HCT116 (cell line): ENCODE measurements at regions not wholly inside any gene's neighbourhood (a gene's known extent, or its start where the extent isn't known, plus 50 kb on each side); places are given as distances from the start of the nearest gene placed in this dataset.

ENCODE experiments used
- ATAC-seq: fragments of 200-7000 bp; cut with Tn5 transposase; 2 replicates; pipeline ENCODE4 v1.9.1; 2020; ENCODE audit warnings: mild to moderate bottlenecking, moderate library complexity
- BruUV-seq: library from RNA; stranded (reverse); fragments of 400-500 nt; replicated peaks from 2 replicates; lab custom pipeline; 2021; lab: Mats Ljungman, UMichigan
- CTCF ChIA-PET: fragments of 300-600 bp; sonication (Branson Sonifier 250); formaldehyde crosslinking; loops from one replicate; lab custom pipeline; 2021; ENCODE audit warnings: antibody characterized with exemption; lab: Charles Lee
- POLR2A ChIA-PET: fragments of 300-600, 350-600 bp; sonication (Branson Sonifier 250); formaldehyde crosslinking; loops from one replicate; lab custom pipeline; 2021; ENCODE audit warnings: antibody characterized with exemption; lab: Charles Lee
- RAD21 ChIA-PET, 2 experiments: fragments of 300-600 bp; sonication (Branson Sonifier 250); formaldehyde crosslinking; loops; one replicate each; lab custom pipeline; 2023; ENCODE audit warnings: low total read pairs in 2 of 2; ENCODE audit not compliant: uncharacterized antibody in 2 of 2, unreplicated experiment in 2 of 2, low non-redundant PET in 1 of 2; lab: Charles Lee
- DNase-seq: peaks from one replicate; pipeline ENCODE4 v3.0.0-alpha.2; 2010; ENCODE audit warnings: low read depth, low spot score
- H2AFZ ChIP-seq: fragments of 200-600 bp; shearing (Covaris generic), sonication (generic); 2 replicates; pipeline ENCODE4 v1.6.1; 2017; ENCODE audit warnings: low read depth, mixed run types, mixed read lengths, antibody characterized with exemption, low read length; ENCODE audit not compliant: poor library complexity, severe bottlenecking
- H3K27ac ChIP-seq: 2 replicates; pipeline ENCODE4 v1.5.1; 2012; ENCODE audit warnings: low read depth, low read length
- H3K27me3 ChIP-seq: fragments of 200-600 bp; sonication (generic); 2 replicates; pipeline ENCODE4 v1.6.1; 2016; ENCODE audit warnings: mixed run types, low read length, mixed read lengths; ENCODE audit not compliant: insufficient read depth
- H3K36me3 ChIP-seq, 2 experiments: fragments of 200-500 bp in 1 of 2; fragments of 200-600 bp in 1 of 2; sonication (Bioruptor generic) in 1 of 2; sonication (generic) in 1 of 2; 2 replicates each; pipeline versions ENCODE4 v1.5.1 to v1.6.1; 2014 to 2016; ENCODE audit warnings: low read length in 2 of 2, inconsistent platforms in 1 of 2, mixed read lengths in 1 of 2, mixed run types in 1 of 2; ENCODE audit not compliant: insufficient read depth in 2 of 2, control insufficient read depth in 1 of 2
- H3K4me1 ChIP-seq, 2 experiments: fragments of 200-600 bp in 1 of 2; sonication (generic) in 1 of 2; 2 replicates each; pipeline versions ENCODE4 v1.5.1 to v1.6.1; 2012 to 2017; ENCODE audit warnings: low read length in 2 of 2, inconsistent platforms in 1 of 2, mild to moderate bottlenecking in 1 of 2, mixed read lengths in 1 of 2, mixed run types in 1 of 2, moderate library complexity in 1 of 2; ENCODE audit not compliant: insufficient read depth in 2 of 2, control insufficient read depth in 1 of 2
- H3K4me2 ChIP-seq: fragments of 200-600 bp; sonication (generic); 2 replicates; pipeline ENCODE4 v1.6.1; 2017; ENCODE audit warnings: mixed run types, low read length, mixed read lengths
- H3K4me3 ChIP-seq, 2 experiments: fragments of 200-600 bp in 1 of 2; sonication (generic) in 1 of 2; replicated peaks in 1 of 2; 2 replicates each; pipeline ENCODE4 v1.5.1; 2011 to 2016; ENCODE audit warnings: low read length in 2 of 2, control low read depth in 1 of 2, low read depth in 1 of 2, mild to moderate bottlenecking in 1 of 2, mixed read lengths in 1 of 2, mixed run types in 1 of 2
- H3K79me2 ChIP-seq: fragments of 200-600 bp; sonication (generic); 2 replicates; pipeline ENCODE4 v1.6.1; 2017; ENCODE audit warnings: mild to moderate bottlenecking, mixed run types, low read length, moderate library complexity, mixed read lengths; ENCODE audit not compliant: insufficient read depth
- H3K9ac ChIP-seq: fragments of 200-600 bp; sonication (generic); 2 replicates; pipeline ENCODE4 v1.6.1; 2016; ENCODE audit warnings: low read length, mixed read lengths
- H3K9me2 ChIP-seq: fragments of 200-600 bp; sonication (generic), shearing (Covaris generic); 2 replicates; pipeline ENCODE4 v1.6.1; 2017; ENCODE audit warnings: mixed run types, mild to moderate bottlenecking, moderate library complexity; ENCODE audit not compliant: insufficient read depth
- H3K9me3 ChIP-seq, 2 experiments: fragments of 200-500 bp in 1 of 2; fragments of 200-600 bp in 1 of 2; sonication (Bioruptor generic) in 1 of 2; sonication (generic) in 1 of 2; 2 replicates each; pipeline ENCODE4 v1.6.1; 2014 to 2017; ENCODE audit warnings: low read length in 2 of 2, mixed read lengths in 2 of 2, inconsistent platforms in 1 of 2, low read depth in 1 of 2, mild to moderate bottlenecking in 1 of 2, mixed run types in 1 of 2, moderate library complexity in 1 of 2; ENCODE audit not compliant: control insufficient read depth in 1 of 2, insufficient read depth in 1 of 2
- H4K20me1 ChIP-seq: fragments of 200-600 bp; sonication (generic), shearing (Covaris generic); 2 replicates; pipeline ENCODE4 v1.6.1; 2017; ENCODE audit warnings: mixed run types, mild to moderate bottlenecking, moderate library complexity; ENCODE audit not compliant: insufficient read depth
- CBX3 ChIP-seq: IDR thresholded peaks from 2 replicates; pipeline ENCODE4 v1.6.1; 2012; ENCODE audit warnings: low read depth
- CTCF ChIP-seq, 3 experiments: fragments of 200-600 bp in 1 of 3; sonication (generic) in 1 of 3; IDR thresholded peaks in 2 of 3; conservative IDR thresholded peaks in 1 of 3; 2 replicates each; pipeline ENCODE4 v1.5.1; 2012 to 2017; ENCODE audit warnings: low read depth in 2 of 3, low read length in 2 of 3, antibody characterized with exemption in 1 of 3, borderline replicate concordance in 1 of 3, control low read depth in 1 of 3, mild to moderate bottlenecking in 1 of 3, mixed read lengths in 1 of 3, mixed run types in 1 of 3, moderate library complexity in 1 of 3; ENCODE audit not compliant: insufficient read depth in 1 of 3
- EZH2 ChIP-seq: fragments of 200-600 bp; sonication (generic); IDR thresholded peaks from 2 replicates; pipeline ENCODE4 v1.6.1; 2017; ENCODE audit warnings: antibody characterized with exemption, mixed run types
- EZH2phosphoT487 ChIP-seq: fragments of 200-600 bp; IDR thresholded peaks from 2 replicates; pipeline ENCODE4 v1.6.1; 2018; ENCODE audit warnings: antibody characterized with exemption, borderline replicate concordance
- JUND ChIP-seq: IDR thresholded peaks from 2 replicates; pipeline ENCODE4 v1.6.1; 2012
- MAX ChIP-seq: IDR thresholded peaks from 2 replicates; pipeline ENCODE4 v1.6.1; 2012
- POLR2A ChIP-seq: IDR thresholded peaks from 2 replicates; pipeline ENCODE4 v1.7.0; 2011; ENCODE audit warnings: borderline replicate concordance; ENCODE audit not compliant: insufficient read depth, insufficient read length; ENCODE audit errors: extremely low read depth
- POLR2AphosphoS5 ChIP-seq: IDR thresholded peaks from 2 replicates; pipeline ENCODE4 v1.6.1; 2011; ENCODE audit warnings: mild to moderate bottlenecking, low read depth, low read length, moderate library complexity
- SP1 ChIP-seq: IDR thresholded peaks from 2 replicates; pipeline ENCODE4 v1.6.1; 2012; ENCODE audit warnings: low read depth
- SRF ChIP-seq: IDR thresholded peaks from 2 replicates; pipeline ENCODE4 v1.6.1; 2012; ENCODE audit warnings: low read depth
- TCF7L2 ChIP-seq: IDR thresholded peaks from 2 replicates; pipeline ENCODE4 v1.7.0; 2011; ENCODE audit warnings: borderline replicate concordance, inconsistent platforms; ENCODE audit not compliant: insufficient read depth, insufficient read length; ENCODE audit errors: extremely low read depth
- ZFX ChIP-seq: fragments of 450-650 bp; IDR thresholded peaks from 2 replicates; pipeline ENCODE4 v1.6.1; 2017
- ZNF274 ChIP-seq: fragments of 200-500 bp; sonication (Bioruptor generic); IDR thresholded peaks from 2 replicates; pipeline ENCODE4 v1.6.1; 2014; ENCODE audit warnings: mild to moderate bottlenecking, low read depth, low read length, inconsistent platforms
- intact Hi-C: fragments of 100-400 bp; cut with micrococcal nuclease; formaldehyde crosslinking; loops from 2 replicates; pipeline ENCODE4 v1.10.0; 2022
- TF ChIP-seq, protein P1 (sequence below): IDR thresholded peaks from 2 replicates; pipeline ENCODE4 v1.6.1; 2012; ENCODE audit warnings: low read depth

GRCh38 chr12:77599782-77600467 is 230.8 kb upstream of the NAV3 start (continued):
- TF ChIP-seq EZH2phosphoT487 (no peak), ZFX (no peak), POLR2AphosphoS5 (no peak)
- TF ChIP-seq, protein P1, sequence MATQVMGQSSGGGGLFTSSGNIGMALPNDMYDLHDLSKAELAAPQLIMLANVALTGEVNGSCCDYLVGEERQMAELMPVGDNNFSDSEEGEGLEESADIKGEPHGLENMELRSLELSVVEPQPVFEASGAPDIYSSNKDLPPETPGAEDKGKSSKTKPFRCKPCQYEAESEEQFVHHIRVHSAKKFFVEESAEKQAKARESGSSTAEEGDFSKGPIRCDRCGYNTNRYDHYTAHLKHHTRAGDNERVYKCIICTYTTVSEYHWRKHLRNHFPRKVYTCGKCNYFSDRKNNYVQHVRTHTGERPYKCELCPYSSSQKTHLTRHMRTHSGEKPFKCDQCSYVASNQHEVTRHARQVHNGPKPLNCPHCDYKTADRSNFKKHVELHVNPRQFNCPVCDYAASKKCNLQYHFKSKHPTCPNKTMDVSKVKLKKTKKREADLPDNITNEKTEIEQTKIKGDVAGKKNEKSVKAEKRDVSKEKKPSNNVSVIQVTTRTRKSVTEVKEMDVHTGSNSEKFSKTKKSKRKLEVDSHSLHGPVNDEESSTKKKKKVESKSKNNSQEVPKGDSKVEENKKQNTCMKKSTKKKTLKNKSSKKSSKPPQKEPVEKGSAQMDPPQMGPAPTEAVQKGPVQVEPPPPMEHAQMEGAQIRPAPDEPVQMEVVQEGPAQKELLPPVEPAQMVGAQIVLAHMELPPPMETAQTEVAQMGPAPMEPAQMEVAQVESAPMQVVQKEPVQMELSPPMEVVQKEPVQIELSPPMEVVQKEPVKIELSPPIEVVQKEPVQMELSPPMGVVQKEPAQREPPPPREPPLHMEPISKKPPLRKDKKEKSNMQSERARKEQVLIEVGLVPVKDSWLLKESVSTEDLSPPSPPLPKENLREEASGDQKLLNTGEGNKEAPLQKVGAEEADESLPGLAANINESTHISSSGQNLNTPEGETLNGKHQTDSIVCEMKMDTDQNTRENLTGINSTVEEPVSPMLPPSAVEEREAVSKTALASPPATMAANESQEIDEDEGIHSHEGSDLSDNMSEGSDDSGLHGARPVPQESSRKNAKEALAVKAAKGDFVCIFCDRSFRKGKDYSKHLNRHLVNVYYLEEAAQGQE: no peak

DNA sequence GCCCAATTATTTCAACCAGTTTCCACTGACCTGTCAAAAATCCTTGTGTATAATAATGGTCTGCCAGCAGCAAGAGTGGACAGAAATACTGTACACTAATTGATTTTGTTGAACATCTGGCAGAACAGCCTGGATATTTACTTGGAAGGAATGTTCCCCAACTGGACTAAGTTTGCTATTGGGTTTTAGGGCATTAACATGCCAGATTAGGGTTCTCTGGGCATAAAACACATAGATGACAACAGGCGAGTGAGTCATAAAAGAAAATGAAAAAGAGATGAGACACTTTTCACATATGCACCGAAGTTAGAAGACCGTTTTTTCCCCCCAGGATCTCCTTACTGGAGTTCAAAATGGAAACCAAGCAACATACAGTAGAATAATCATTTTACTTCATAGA is 236.3 kb upstream of the NAV3 start:
- no peaks in the 10 kb centered on the region for H3K9me3 ChIP-seq
- H3K4me2 ChIP-seq: no peak overlapping the region
- ChIA-PET CTCF (no interaction called here), POLR2A (no interaction called here), RAD21 (no interaction called here)
- H3K9me2 ChIP-seq: no peaks in the 10 kb centered on the region
- no peaks in the 10 kb centered on the region for H3K36me3 ChIP-seq
- DNase-seq: no peak
- no peak overlapping the region for H3K9ac ChIP-seq
- H4K20me1 ChIP-seq: no peaks in the 10 kb centered on the region
- no TSS peak for BruUV-seq
- H3K4me1 ChIP-seq: no peaks in the 10 kb centered on the region
- no peak overlapping the region for H3K4me3 ChIP-seq
- H2AFZ ChIP-seq: no peak overlapping the region
- intact Hi-C loops: no loop called here
- H3K27me3 ChIP-seq: no peaks in the 10 kb centered on the region
- no peak for TF ChIP-seq MAX
- TF ChIP-seq POLR2AphosphoS5: no peak
- no peak for TF ChIP-seq EZH2phosphoT487
- no peak for TF ChIP-seq SP1
- TF ChIP-seq EZH2: no peak
- TF ChIP-seq CBX3: no peak
- no peak for TF ChIP-seq POLR2A
- no peak for TF ChIP-seq CTCF (IDR thresholded peaks at IDR 0.05 in 2 of 3, conservative IDR thresholded peaks at IDR 0.05 in 1 of 3; ENCODE audit: borderline replicate concordance in 1 of 3, insufficient read depth in 1 of 3, low read depth in 2 of 3, low read length in 2 of 3)
- TF ChIP-seq, protein P1: no peak
- no peak for TF ChIP-seq JUND
- no peak for TF ChIP-seq ZNF274
- TF ChIP-seq SRF: no peak
- no peak for TF ChIP-seq TCF7L2
- ATAC-seq: no peak
- H3K27ac ChIP-seq: no peak overlapping the region
- no peaks in the 10 kb centered on the region for H3K79me2 ChIP-seq
